ENCODE measurements at regions not wholly inside any gene's neighbourhood (a gene's known extent, or its start where the extent isn't known, plus 50 kb on each side); places are given as distances from the start of the nearest gene placed in this dataset.

GRCh38 chr12:90100579-90100978, 391.9 kb upstream of the ATP2B1 start:
- Mint-ChIP-seq H3K27me3 (peaks cover 2 to 10% of the 10 kb centered on the region in 2 donors), H3K27ac (peak overlapping the region in 2 of 8 donors; percentile 12 to 14), H3K36me3 (no peaks in the 10 kb centered on the region), H3K4me1 (peaks cover 8 to 18% (median 18%) of the 10 kb centered on the region in 3 donors), H3K4me3 (no peak overlapping the region), H3K9me3 (no peaks in the 10 kb centered on the region)
- CTCF ChIA-PET: interaction anchor here (0.8 to 5.6 kb wide), 2 partner anchors 13 to 558 kb away, joined by 3 to 50 read pairs; no protein-coding TSS in a partner anchor
- Histone ChIP-seq H3K9me3 (ENCODE audit: low read length) (no peaks in the 10 kb centered on the region), H3K27ac (ENCODE audit: low read depth, low read length) (no peak overlapping the region), H3K4me3 (ENCODE audit: low read length) (no peak overlapping the region), H3K36me3 (ENCODE audit: insufficient read depth, low read length) (no peaks in the 10 kb centered on the region), H3K27me3 (ENCODE audit: insufficient read depth, low read length, poor library complexity, severe bottlenecking) (no peaks in the 10 kb centered on the region), H3K4me1 (ENCODE audit: insufficient read depth, low read length) (no peaks in the 10 kb centered on the region)
- POLR2A ChIA-PET: no interaction called here
- no peak for DNase-seq

- Mint-ChIP-seq H3K27me3 (peaks cover 2 to 6% of the 10 kb centered on the region in 2 donors), H3K4me3 (no peak overlapping the region), H3K9me3 (no peaks in the 10 kb centered on the region), H3K36me3 (no peaks in the 10 kb centered on the region), H3K4me1 (peaks cover 8 to 18% (median 18%) of the 10 kb centered on the region in 3 donors), H3K27ac (no peak overlapping the region)
- Histone ChIP-seq H3K27ac (ENCODE audit: low read depth, low read length) (no peak overlapping the region), H3K36me3 (ENCODE audit: insufficient read depth, low read length) (no peaks in the 10 kb centered on the region), H3K27me3 (ENCODE audit: insufficient read depth, low read length, poor library complexity, severe bottlenecking) (no peaks in the 10 kb centered on the region), H3K4me3 (ENCODE audit: low read length) (no peak overlapping the region), H3K4me1 (ENCODE audit: insufficient read depth, low read length) (no peaks in the 10 kb centered on the region), H3K9me3 (ENCODE audit: low read length) (no peaks in the 10 kb centered on the region)
- DNase-seq: no peak
- POLR2A ChIA-PET: no interaction called here
- CTCF ChIA-PET: no interaction called here
Observed at GRCh38 chr12:90099288-90099687, 390.6 kb upstream of the ATP2B1 start.

GRCh38 chr12:90098132-90098779, 389.6 kb upstream of the ATP2B1 start:
- Histone ChIP-seq H3K27me3 (ENCODE audit: insufficient read depth, low read length, poor library complexity, severe bottlenecking) (no peaks in the 10 kb centered on the region), H3K27ac (ENCODE audit: low read depth, low read length) (no peak overlapping the region), H3K9me3 (ENCODE audit: low read length) (no peaks in the 10 kb centered on the region), H3K4me1 (ENCODE audit: insufficient read depth, low read length) (no peaks in the 10 kb centered on the region), H3K36me3 (ENCODE audit: insufficient read depth, low read length) (no peaks in the 10 kb centered on the region), H3K4me3 (ENCODE audit: low read length) (no peak overlapping the region)
- Mint-ChIP-seq H3K27me3 (peaks cover 2 to 4% of the 10 kb centered on the region in 2 donors), H3K4me1 (peaks cover 7 to 18% (median 16%) of the 10 kb centered on the region in 3 donors), H3K27ac (peak overlapping the region in 2 of 8 donors; percentile 23 to 32), H3K36me3 (no peaks in the 10 kb centered on the region), H3K4me3 (no peak overlapping the region), H3K9me3 (no peaks in the 10 kb centered on the region)
- DNase-seq: no peak
- POLR2A ChIA-PET: no interaction called here
- CTCF ChIA-PET: no interaction called here

GRCh38 chr12:90091809-90092208, 383.2 kb upstream of the ATP2B1 start:
- Histone ChIP-seq H3K4me1 (ENCODE audit: insufficient read depth, low read length) (no peaks in the 10 kb centered on the region), H3K27me3 (ENCODE audit: insufficient read depth, low read length, poor library complexity, severe bottlenecking) (no peaks in the 10 kb centered on the region), H3K9me3 (ENCODE audit: low read length) (no peaks in the 10 kb centered on the region), H3K27ac (ENCODE audit: low read depth, low read length) (no peak overlapping the region), H3K36me3 (ENCODE audit: insufficient read depth, low read length) (no peaks in the 10 kb centered on the region), H3K4me3 (ENCODE audit: low read length) (no peak overlapping the region)
- H3K4me1 Mint-ChIP-seq: peaks cover 3 to 13% (median 5%) of the 10 kb centered on the region in 3 donors
- H3K27me3 Mint-ChIP-seq: no peaks in the 10 kb centered on the region
- CTCF ChIA-PET: no interaction called here
- no peaks in the 10 kb centered on the region for H3K36me3 Mint-ChIP-seq
- no peak for DNase-seq
- H3K9me3 Mint-ChIP-seq: no peaks in the 10 kb centered on the region
- POLR2A ChIA-PET: no interaction called here
- H3K4me3 Mint-ChIP-seq: no peak overlapping the region
- H3K27ac Mint-ChIP-seq: no peak overlapping the region

- Mint-ChIP-seq H3K4me3 (no peak overlapping the region), H3K27ac (no peak overlapping the region), H3K9me3 (no peaks in the 10 kb centered on the region), H3K36me3 (no peaks in the 10 kb centered on the region), H3K27me3 (peaks cover 0 to under 1% of the 10 kb centered on the region in 2 donors), H3K4me1 (peaks cover 3 to 13% (median 5%) of the 10 kb centered on the region in 3 donors)
- POLR2A ChIA-PET: no interaction called here
- no peak for DNase-seq
- CTCF ChIA-PET: no interaction called here
- Histone ChIP-seq H3K27me3 (ENCODE audit: insufficient read depth, low read length, poor library complexity, severe bottlenecking) (no peaks in the 10 kb centered on the region), H3K4me3 (ENCODE audit: low read length) (no peak overlapping the region), H3K9me3 (ENCODE audit: low read length) (no peaks in the 10 kb centered on the region), H3K4me1 (ENCODE audit: insufficient read depth, low read length) (no peaks in the 10 kb centered on the region), H3K27ac (ENCODE audit: low read depth, low read length) (no peak overlapping the region), H3K36me3 (ENCODE audit: insufficient read depth, low read length) (no peaks in the 10 kb centered on the region)
Observed at GRCh38 chr12:90090929-90091651, 382.5 kb upstream of the ATP2B1 start.

GRCh38 chr12:90086281-90086680, 377.6 kb upstream of the ATP2B1 start:
- peaks cover 0 to 10% (median 1%) of the 10 kb centered on the region in 3 donors for H3K4me1 Mint-ChIP-seq
- Histone ChIP-seq H3K27ac (ENCODE audit: low read depth, low read length) (no peak overlapping the region), H3K9me3 (ENCODE audit: low read length) (no peaks in the 10 kb centered on the region), H3K4me1 (ENCODE audit: insufficient read depth, low read length) (no peaks in the 10 kb centered on the region), H3K4me3 (ENCODE audit: low read length) (no peak overlapping the region), H3K27me3 (ENCODE audit: insufficient read depth, low read length, poor library complexity, severe bottlenecking) (no peaks in the 10 kb centered on the region), H3K36me3 (ENCODE audit: insufficient read depth, low read length) (no peaks in the 10 kb centered on the region)
- no peak overlapping the region for H3K27ac Mint-ChIP-seq
- ChIA-PET CTCF (no interaction called here), POLR2A (no interaction called here)
- H3K36me3 Mint-ChIP-seq: no peaks in the 10 kb centered on the region
- DNase-seq: no peak
- H3K4me3 Mint-ChIP-seq: no peak overlapping the region
- peaks cover 0 to 1% of the 10 kb centered on the region in 2 donors for H3K27me3 Mint-ChIP-seq
- no peaks in the 10 kb centered on the region for H3K9me3 Mint-ChIP-seq

- H3K36me3 ChIP-seq (ENCODE audit: insufficient read depth, low read length): no peaks in the 10 kb centered on the region
- H3K27me3 ChIP-seq (ENCODE audit: insufficient read depth, low read length, poor library complexity, severe bottlenecking): no peaks in the 10 kb centered on the region
- peaks cover 0 to 1% of the 10 kb centered on the region in 2 donors for H3K27me3 Mint-ChIP-seq
- CTCF ChIA-PET: interaction anchor here (1.8 kb wide), 1 partner anchor 16 kb away, joined by 6 read pairs; no protein-coding TSS in a partner anchor
- H3K27ac ChIP-seq (ENCODE audit: low read depth, low read length): no peak overlapping the region
- H3K4me3 ChIP-seq (ENCODE audit: low read length): no peak overlapping the region
- H3K4me1 ChIP-seq (ENCODE audit: insufficient read depth, low read length): no peaks in the 10 kb centered on the region
- H3K9me3 Mint-ChIP-seq: no peaks in the 10 kb centered on the region
- no peak for DNase-seq
- no peak overlapping the region for H3K4me3 Mint-ChIP-seq
- no peak overlapping the region for H3K27ac Mint-ChIP-seq
- POLR2A ChIA-PET: no interaction called here
- peaks cover 0 to 4% (median 1%) of the 10 kb centered on the region in 3 donors for H3K4me1 Mint-ChIP-seq
- no peaks in the 10 kb centered on the region for H3K9me3 ChIP-seq (ENCODE audit: low read length)
- no peaks in the 10 kb centered on the region for H3K36me3 Mint-ChIP-seq
Observed at GRCh38 chr12:90085494-90086274, 377.0 kb upstream of the ATP2B1 start.

GRCh38 chr12:90084018-90084417, 375.4 kb upstream of the ATP2B1 start:
- Histone ChIP-seq H3K27ac (ENCODE audit: low read depth, low read length) (no peak overlapping the region), H3K4me1 (ENCODE audit: insufficient read depth, low read length) (no peaks in the 10 kb centered on the region), H3K27me3 (ENCODE audit: insufficient read depth, low read length, poor library complexity, severe bottlenecking) (no peaks in the 10 kb centered on the region), H3K36me3 (ENCODE audit: insufficient read depth, low read length) (no peaks in the 10 kb centered on the region), H3K4me3 (ENCODE audit: low read length) (no peak overlapping the region), H3K9me3 (ENCODE audit: low read length) (no peaks in the 10 kb centered on the region)
- no peaks in the 10 kb centered on the region for H3K36me3 Mint-ChIP-seq
- no peak overlapping the region for H3K4me3 Mint-ChIP-seq
- POLR2A ChIA-PET: no interaction called here
- no peaks in the 10 kb centered on the region for H3K9me3 Mint-ChIP-seq
- H3K27ac Mint-ChIP-seq: peak overlapping the region in 1 of 8 donors; percentile 43
- CTCF ChIA-PET: interaction anchor here (1.2 to 1.8 kb wide), 2 partner anchors 18 to 541 kb away, joined by 3 to 6 read pairs; no protein-coding TSS in a partner anchor
- H3K4me1 Mint-ChIP-seq: no peaks in the 10 kb centered on the region
- peaks cover 0 to 1% of the 10 kb centered on the region in 2 donors for H3K27me3 Mint-ChIP-seq
- DNase-seq: no peak

Data from CD8-positive, alpha-beta memory T cell (primary cell).